Endodermal cell (in vitro differentiated cells): ENCODE measurements at regions not wholly inside any gene's neighbourhood (a gene's known extent, or its start where the extent isn't known, plus 50 kb on each side); places are given as distances from the start of the nearest gene placed in this dataset.
"Not testable (repeated sequence)": the region's sequence is repeated elsewhere in the genome, so short reads cannot be mapped to it uniquely, and the experiment has no call there.

Experiments
- DNase-seq: peaks from one replicate; pipeline ENCODE4 v3.0.0-alpha.2; 2017
- H3K27ac ChIP-seq: 2 replicates; pipeline ENCODE4 v1.5.1; 2013; ENCODE audit warnings: mild to moderate bottlenecking, low read depth, low read length, moderate library complexity
- H3K27me3 ChIP-seq: 2 replicates; pipeline ENCODE4 v1.6.1; 2013; ENCODE audit warnings: mild to moderate bottlenecking, low read length, moderate library complexity; ENCODE audit not compliant: insufficient read depth, control insufficient read depth, poor library complexity, severe bottlenecking
- H3K36me3 ChIP-seq: 2 replicates; pipeline ENCODE4 v1.7.0; 2013; ENCODE audit warnings: mild to moderate bottlenecking, low read length, moderate library complexity; ENCODE audit not compliant: control insufficient read depth, insufficient read depth
- H3K4me1 ChIP-seq: one replicate; pipeline ENCODE4 v1.7.0; 2013; ENCODE audit warnings: low read length; ENCODE audit not compliant: control insufficient read depth, insufficient read depth
- H3K4me3 ChIP-seq: 2 replicates; pipeline ENCODE4 v1.5.1; 2013; ENCODE audit warnings: mild to moderate bottlenecking, low read length, moderate library complexity
- H3K9ac ChIP-seq: 2 replicates; pipeline ENCODE4 v1.6.1; 2013; ENCODE audit warnings: mild to moderate bottlenecking, low read length, moderate library complexity; ENCODE audit not compliant: poor library complexity, severe bottlenecking; ENCODE audit errors: extremely low read depth
- H3K9me3 ChIP-seq: 2 replicates; pipeline ENCODE4 v1.6.1; 2013; ENCODE audit warnings: mild to moderate bottlenecking, low read length, moderate library complexity; ENCODE audit not compliant: control insufficient read depth
- H3K27ac Mint-ChIP-seq: 2 replicates; pipeline ENCODE4 v1.8.0; 2020; ENCODE audit warnings: mixed read lengths
- H3K27me3 Mint-ChIP-seq: 2 replicates; pipeline ENCODE4 v1.8.0; 2021; ENCODE audit warnings: mild to moderate bottlenecking, mixed read lengths; ENCODE audit not compliant: insufficient read depth
- H3K36me3 Mint-ChIP-seq: 2 replicates; pipeline ENCODE4 v1.8.0; 2020; ENCODE audit warnings: low read depth, mixed read lengths
- H3K4me1 Mint-ChIP-seq: 2 replicates; pipeline ENCODE4 v1.8.0; 2020; ENCODE audit warnings: mixed read lengths
- H3K4me3 Mint-ChIP-seq: 2 replicates; pipeline ENCODE4 v1.8.0; 2020; ENCODE audit warnings: mild to moderate bottlenecking, moderate library complexity, mixed read lengths
- H3K9me3 Mint-ChIP-seq: 2 replicates; pipeline ENCODE4 v1.8.0; 2020; ENCODE audit warnings: mild to moderate bottlenecking, mixed read lengths
- CTCF ChIP-seq: fragments of 200-600 bp; sonication (generic); conservative IDR thresholded peaks from 2 replicates; pipeline ENCODE4 v1.5.0; 2021; ENCODE audit warnings: antibody characterized with exemption, mild to moderate bottlenecking
- WGBS, 2 experiments: methylation state at CpG; one replicate each; pipeline versions ENCODE4 v1.1.5 to v1.1.7; 2013; ENCODE audit warnings: missing lambda C conversion rate in 2 of 2, mixed read lengths in 1 of 2; ENCODE audit not compliant: insufficient coverage in 1 of 2, insufficient read length in 1 of 2; 5-methylcytosine and 5-hydroxymethylcytosine counted together

- WGBS, 2 experiments = 40% methylated on average over 1 of the region's 7 CpGs; no CpG with 5 or more reads in 1 of the 2 experiments
- H3K36me3 Mint-ChIP-seq, DNase-seq, H3K27me3 ChIP-seq, H3K27ac Mint-ChIP-seq, H3K4me3 Mint-ChIP-seq, H3K4me1 Mint-ChIP-seq, H3K27me3 Mint-ChIP-seq, H3K36me3 ChIP-seq, H3K9ac ChIP-seq, H3K4me1 ChIP-seq, H3K27ac ChIP-seq, H3K9me3 ChIP-seq, H3K4me3 ChIP-seq, H3K9me3 Mint-ChIP-seq: not testable (repeated sequence)
Measured at GRCh38 chr14:106722813-106723687, 1196.7 kb downstream of the TMEM121 start.

- not testable (repeated sequence) for H3K9ac ChIP-seq, H3K27ac Mint-ChIP-seq, H3K27ac ChIP-seq, H3K9me3 ChIP-seq, H3K4me3 ChIP-seq, H3K4me1 ChIP-seq, H3K27me3 Mint-ChIP-seq, H3K9me3 Mint-ChIP-seq, DNase-seq, H3K27me3 ChIP-seq, H3K4me1 Mint-ChIP-seq, H3K4me3 Mint-ChIP-seq, H3K36me3 Mint-ChIP-seq, H3K36me3 ChIP-seq
- 70% methylated on average over 3 of the region's 12 CpGs; no CpG with 5 or more reads in 1 of the 2 experiments for WGBS, 2 experiments
Measured at GRCh38 chr14:106727962-106728361, 1201.6 kb downstream of the TMEM121 start.

GRCh38 chr14:106728611-106729010 lies 1202.2 kb downstream of the TMEM121 start:
- no peak for TF ChIP-seq CTCF
- no CpG with 5 or more reads among the region's 1 CpG for WGBS, 2 experiments

GRCh38 chr14:106729551-106729950 lies 1203.2 kb downstream of the TMEM121 start:
- no peak for DNase-seq
- Mint-ChIP-seq H3K4me3 (no peak overlapping the region), H3K27me3 (no peaks in the 10 kb centered on the region), H3K4me1 (no peaks in the 10 kb centered on the region), H3K27ac (no peak overlapping the region), H3K9me3 (no peaks in the 10 kb centered on the region), H3K36me3 (no peaks in the 10 kb centered on the region)
- H3K9me3 ChIP-seq = peaks cover 2% of the 10 kb centered on the region
- 38% methylated on average over 2 of the region's 2 CpGs; no CpG with 5 or more reads in 1 of the 2 experiments for WGBS, 2 experiments
- H3K27me3 ChIP-seq = no peaks in the 10 kb centered on the region
- no peak overlapping the region for H3K4me3 ChIP-seq
- no peaks in the 10 kb centered on the region for H3K36me3 ChIP-seq
- no peak overlapping the region for H3K27ac ChIP-seq
- TF ChIP-seq CTCF = no peak
- no peak overlapping the region for H3K9ac ChIP-seq
- H3K4me1 ChIP-seq = no peaks in the 10 kb centered on the region

More at GRCh38 chr14:106728611-106729010, 1202.2 kb downstream of the TMEM121 start:
- Histone ChIP-seq H3K27me3 (no peaks in the 10 kb centered on the region), H3K4me1 (no peaks in the 10 kb centered on the region), H3K4me3 (no peak overlapping the region), H3K27ac (no peak overlapping the region), H3K9ac (no peak overlapping the region), H3K36me3 (no peaks in the 10 kb centered on the region), H3K9me3 (no peaks in the 10 kb centered on the region)
- no peak for DNase-seq
- Mint-ChIP-seq H3K27me3 (no peaks in the 10 kb centered on the region), H3K9me3 (no peaks in the 10 kb centered on the region), H3K27ac (no peak overlapping the region), H3K4me1 (no peaks in the 10 kb centered on the region), H3K4me3 (no peak overlapping the region), H3K36me3 (no peaks in the 10 kb centered on the region)
